GM12891 (cell line): ENCODE measurements at regions not wholly inside any gene's neighbourhood (a gene's known extent, or its start where the extent isn't known, plus 50 kb on each side); places are given as distances from the start of the nearest gene placed in this dataset.
A peak's percentile ranks its signal among the peaks of the same experiment; 100 is the strongest.

ENCODE experiments used
- DNase-seq: peaks from one replicate; pipeline ENCODE4 v3.0.0; 2011; ENCODE audit warnings: low spot score; ENCODE audit not compliant: insufficient read length
- FAIRE-seq: peaks from 2 replicates; lab custom pipeline; 2011; peaks lifted over from hg19 to GRCh38; lab: Jason Lieb, UNC
- PAX5 ChIP-seq: IDR thresholded peaks from 2 replicates; pipeline ENCODE4 v1.6.1; 2011; ENCODE audit warnings: low read length, moderate library complexity, mild to moderate bottlenecking; ENCODE audit not compliant: insufficient read depth, severe bottlenecking
- POLR2A ChIP-seq: IDR thresholded peaks from 2 replicates; pipeline ENCODE4 v1.6.1; 2011; ENCODE audit warnings: low read depth, low read length, control low read depth
- POLR2AphosphoS5 ChIP-seq: IDR thresholded peaks from 2 replicates; pipeline ENCODE4 v1.6.1; 2011; ENCODE audit warnings: low read depth, low read length, control low read depth
- POU2F2 ChIP-seq: IDR thresholded peaks from 2 replicates; pipeline ENCODE4 v1.6.1; 2011; ENCODE audit warnings: low read depth, mild to moderate bottlenecking, control low read depth, low read length, moderate library complexity
- SPI1 ChIP-seq: IDR thresholded peaks from 2 replicates; pipeline ENCODE4 v1.6.1; 2011; ENCODE audit warnings: low read depth, low read length, control low read depth
- TAF1 ChIP-seq: IDR thresholded peaks from 2 replicates; pipeline ENCODE4 v1.6.1; 2011; ENCODE audit warnings: low read depth, low read length, control low read depth

DNA sequence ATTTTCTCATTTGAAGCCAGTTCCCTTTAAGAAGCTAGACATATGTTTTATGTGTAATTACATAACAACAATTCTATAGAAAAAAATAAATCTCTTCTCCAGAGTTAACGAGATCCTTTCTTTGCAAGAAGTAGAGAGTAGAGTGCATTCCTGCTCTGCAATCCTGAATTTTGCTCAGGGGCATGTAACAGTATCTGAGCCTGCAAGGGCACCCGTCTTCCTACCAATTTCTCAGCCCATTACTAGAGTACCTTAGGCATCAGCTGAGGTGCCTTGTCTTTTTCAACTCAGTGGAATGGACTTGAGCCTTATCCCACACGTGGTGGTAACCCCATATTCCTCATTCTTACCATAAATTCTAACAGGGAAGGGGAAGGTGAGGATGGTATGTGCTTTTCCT is 205.9 kb downstream of the IKZF2 start:
- DNase-seq: no peak

DNA sequence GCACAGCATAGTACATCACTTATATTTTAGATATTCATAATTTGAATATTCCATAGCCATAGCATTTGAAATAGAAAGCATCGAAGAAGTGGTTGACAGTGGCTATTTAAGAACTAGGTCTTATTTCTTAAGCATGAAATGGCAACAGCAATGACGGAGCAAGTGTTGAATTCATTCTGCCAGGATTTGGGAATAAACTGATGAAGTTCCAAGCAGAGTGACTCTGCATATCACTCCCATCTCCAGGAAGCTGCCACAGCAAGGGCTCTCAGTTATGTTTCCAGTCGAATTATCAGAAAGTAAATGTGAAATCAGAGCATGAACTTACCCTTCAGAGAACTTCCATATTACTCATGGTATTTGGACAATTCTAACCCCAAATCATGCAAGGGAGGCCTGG is 208.1 kb downstream of the IKZF2 start:
- TF ChIP-seq POU2F2 (no peak), TAF1 (no peak)
- no peak for DNase-seq
- FAIRE-seq: no peak

More for the DNA sequence above, 205.9 kb downstream of the IKZF2 start:
- no peak for FAIRE-seq
- TF ChIP-seq POU2F2: no peak
- no peak for TF ChIP-seq POLR2A
- TF ChIP-seq POLR2AphosphoS5: no peak
- TF ChIP-seq TAF1: no peak
- TF ChIP-seq SPI1: no peak
- TF ChIP-seq PAX5: no peak

DNA sequence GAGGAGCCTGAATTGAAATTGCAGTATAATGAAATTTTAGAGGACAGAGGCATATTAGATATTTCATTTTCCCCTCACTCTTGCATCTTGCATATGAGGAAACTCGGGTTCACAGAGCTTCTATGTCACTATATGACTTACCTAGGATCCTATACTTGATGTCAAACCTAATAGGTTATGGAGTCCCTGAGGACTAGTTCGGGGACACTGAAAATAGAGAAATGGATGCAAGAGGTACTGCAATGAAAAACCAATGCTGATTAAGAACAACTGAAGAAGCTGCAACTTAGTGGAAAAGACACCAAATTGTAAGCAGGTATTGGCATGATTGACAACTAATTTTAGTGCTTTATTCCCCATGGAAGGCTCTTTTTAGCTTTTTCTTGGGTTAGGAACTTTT is 210.1 kb downstream of the IKZF2 start:
- no peak for DNase-seq
- FAIRE-seq: no peak
- no peak for TF ChIP-seq TAF1
- no peak for TF ChIP-seq POU2F2
- TF ChIP-seq PAX5: no peak
- no peak for TF ChIP-seq SPI1
- no peak for TF ChIP-seq POLR2AphosphoS5
- TF ChIP-seq POLR2A: no peak

DNA sequence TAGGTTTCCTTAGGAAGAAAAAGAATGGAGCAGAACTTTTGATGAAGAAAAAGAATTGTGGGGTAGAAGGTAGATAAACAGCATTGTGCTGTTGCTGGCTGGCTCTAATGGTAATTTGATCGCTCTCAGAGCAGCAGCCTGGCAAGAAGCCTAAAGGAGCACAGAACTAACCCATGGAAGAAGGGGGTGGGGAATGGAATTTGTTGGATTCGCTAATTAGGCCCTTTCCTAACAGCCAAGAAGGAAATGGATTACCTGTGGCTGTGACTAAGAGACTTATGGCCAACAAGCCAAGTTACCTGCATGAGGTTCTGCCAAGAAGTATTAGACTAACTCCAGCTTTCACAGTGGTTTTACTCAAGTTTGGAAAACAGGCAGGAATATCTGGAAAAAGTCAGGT is 210.6 kb downstream of the IKZF2 start:
- FAIRE-seq (no peak), DNase-seq (no peak)
- no peak for TF ChIP-seq POLR2AphosphoS5
- no peak for TF ChIP-seq POLR2A
- no peak for TF ChIP-seq TAF1
- no peak for TF ChIP-seq PAX5
- TF ChIP-seq POU2F2: no peak
- no peak for TF ChIP-seq SPI1

DNA sequence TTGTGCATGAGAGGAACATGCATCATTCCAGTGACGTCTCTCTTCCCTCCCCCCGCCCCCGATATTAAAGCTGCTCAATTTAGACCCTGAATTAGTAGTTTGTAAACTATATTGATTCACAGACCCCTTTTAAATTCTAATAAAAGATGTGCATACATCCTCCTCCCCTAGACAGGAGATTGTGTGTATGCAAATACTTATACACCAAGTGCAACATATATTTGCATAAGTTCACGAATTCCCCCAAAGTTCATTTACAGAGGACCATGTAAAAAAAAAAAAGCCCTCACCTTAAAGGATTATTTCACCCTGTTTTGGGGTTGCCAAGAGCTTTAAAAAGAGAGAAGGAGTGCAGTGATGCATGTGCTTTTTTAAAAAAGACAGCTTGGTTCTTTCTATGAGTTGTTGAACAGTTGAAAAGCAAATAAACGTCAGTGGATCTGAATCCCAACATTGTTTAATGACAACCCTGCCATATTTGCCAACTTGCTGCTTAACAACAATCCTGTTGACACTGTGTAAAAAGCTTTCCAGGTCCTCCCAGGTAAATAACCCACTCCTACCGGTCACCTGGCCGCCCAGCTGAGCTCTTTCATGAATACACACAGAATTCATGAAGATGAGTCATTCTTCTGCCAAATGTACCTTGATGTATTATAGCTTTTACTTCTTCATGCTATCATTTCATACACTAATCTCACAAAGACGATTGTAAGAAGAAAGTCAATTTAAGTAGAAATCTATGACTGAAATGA is 211.5 kb downstream of the IKZF2 start:
- DNase-seq (no peak), FAIRE-seq (no peak)
- TF ChIP-seq TAF1 (no peak), SPI1 (no peak)

DNA sequence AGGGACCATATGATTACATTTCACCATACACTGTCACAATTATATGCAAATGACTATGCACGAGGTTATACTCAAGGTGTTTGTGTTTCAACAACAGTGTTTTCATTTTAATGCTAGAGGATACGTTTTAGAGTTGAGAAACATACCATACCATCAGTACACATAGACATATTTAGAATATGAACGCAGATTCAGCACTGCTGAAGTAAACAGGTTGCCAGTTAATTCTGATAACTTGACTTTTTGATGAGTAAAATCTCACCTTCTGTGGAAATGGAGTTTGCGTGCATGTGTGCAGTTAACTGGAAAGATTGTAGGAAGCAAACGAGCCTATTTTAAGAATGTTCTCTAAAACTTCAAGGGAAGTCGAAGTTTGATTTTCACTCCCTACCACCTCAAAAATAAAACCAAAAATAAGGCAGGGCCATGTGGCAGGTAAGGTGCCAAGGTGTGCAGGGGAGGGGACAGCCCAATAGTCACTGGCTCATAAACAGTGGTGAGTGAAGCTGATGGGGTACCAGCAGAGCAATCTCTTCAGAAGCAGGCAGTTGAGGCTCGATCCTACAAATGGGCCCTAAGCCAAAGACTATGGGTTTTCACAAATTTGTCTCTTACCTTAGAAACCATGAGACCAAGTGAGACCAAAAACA is 213.1 kb downstream of the IKZF2 start:
- DNase-seq (no peak), FAIRE-seq (no peak)
- TF ChIP-seq POLR2AphosphoS5: no peak
- no peak for TF ChIP-seq PAX5
- no peak for TF ChIP-seq SPI1
- TF ChIP-seq TAF1: no peak
- no peak for TF ChIP-seq POU2F2

DNA sequence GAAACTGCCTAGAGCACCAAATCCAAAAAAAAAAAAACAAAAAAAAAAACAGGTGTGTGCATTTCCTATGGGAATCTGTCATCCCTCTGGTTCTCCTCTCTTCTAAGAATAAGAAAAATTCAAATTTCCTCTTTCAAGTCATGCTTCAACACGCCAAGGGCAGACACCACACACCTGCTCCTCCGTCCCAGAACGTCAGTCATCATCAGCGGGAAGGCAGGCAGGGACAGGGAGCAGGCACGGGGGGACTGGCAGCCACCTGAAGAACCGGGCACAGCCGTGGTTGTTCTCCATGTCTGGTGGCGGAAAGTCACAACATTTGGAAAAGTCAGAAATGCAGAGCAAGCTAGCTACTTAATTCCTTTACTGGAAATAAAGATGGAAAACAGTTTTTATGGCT is 214.8 kb downstream of the IKZF2 start:
- no peak for FAIRE-seq
- DNase-seq: no peak
- TF ChIP-seq SPI1 (no peak), PAX5 (no peak), TAF1 (no peak), POLR2A (no peak), POLR2AphosphoS5 (no peak), POU2F2 (no peak)

DNA sequence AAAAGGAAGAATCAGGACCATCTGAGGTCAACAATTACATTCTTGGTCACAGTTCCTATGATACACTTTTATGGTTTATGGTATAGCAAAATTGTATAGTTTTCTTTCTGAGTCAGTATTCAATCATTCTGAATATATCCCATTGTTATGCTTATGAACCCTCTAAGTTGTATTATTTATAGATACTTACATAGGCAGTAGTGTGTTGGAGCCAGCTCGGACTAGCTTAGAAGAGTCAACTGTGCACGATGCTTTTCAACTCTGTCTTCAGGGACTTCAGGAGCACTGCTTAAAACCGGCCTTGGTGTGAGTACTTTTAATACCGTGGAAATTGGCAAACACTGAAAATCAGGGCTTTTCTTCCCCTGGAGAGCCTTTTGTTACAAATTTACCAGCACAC is 215.7 kb downstream of the IKZF2 start:
- no peak for TF ChIP-seq POLR2A
- no peak for TF ChIP-seq POLR2AphosphoS5
- TF ChIP-seq PAX5: no peak
- TF ChIP-seq POU2F2: no peak
- no peak for TF ChIP-seq SPI1
- no peak for TF ChIP-seq TAF1
- FAIRE-seq: no peak
- no peak for DNase-seq

DNA sequence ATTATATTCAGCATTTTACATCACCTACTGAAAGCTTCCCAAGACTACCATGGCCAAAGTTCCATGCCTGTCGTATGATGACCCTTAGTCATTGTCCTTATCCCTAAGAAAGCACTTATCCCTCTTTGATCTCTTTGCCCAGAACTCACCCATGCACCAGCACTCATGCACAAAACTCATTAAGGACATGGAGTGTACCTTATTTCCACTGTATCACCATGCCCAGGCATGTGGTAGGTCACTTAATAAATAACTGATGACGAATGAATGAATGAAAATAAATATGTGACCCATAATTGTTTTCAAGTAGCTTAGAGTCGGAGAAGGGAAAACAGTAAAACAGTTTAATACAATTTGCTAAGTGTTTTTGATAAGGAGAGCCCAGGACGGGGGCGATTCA is 220.1 kb downstream of the IKZF2 start:
- DNase-seq (no peak), FAIRE-seq (no peak)
- TF ChIP-seq POLR2AphosphoS5 (no peak), SPI1 (no peak), POU2F2 (no peak), TAF1 (no peak)

DNA sequence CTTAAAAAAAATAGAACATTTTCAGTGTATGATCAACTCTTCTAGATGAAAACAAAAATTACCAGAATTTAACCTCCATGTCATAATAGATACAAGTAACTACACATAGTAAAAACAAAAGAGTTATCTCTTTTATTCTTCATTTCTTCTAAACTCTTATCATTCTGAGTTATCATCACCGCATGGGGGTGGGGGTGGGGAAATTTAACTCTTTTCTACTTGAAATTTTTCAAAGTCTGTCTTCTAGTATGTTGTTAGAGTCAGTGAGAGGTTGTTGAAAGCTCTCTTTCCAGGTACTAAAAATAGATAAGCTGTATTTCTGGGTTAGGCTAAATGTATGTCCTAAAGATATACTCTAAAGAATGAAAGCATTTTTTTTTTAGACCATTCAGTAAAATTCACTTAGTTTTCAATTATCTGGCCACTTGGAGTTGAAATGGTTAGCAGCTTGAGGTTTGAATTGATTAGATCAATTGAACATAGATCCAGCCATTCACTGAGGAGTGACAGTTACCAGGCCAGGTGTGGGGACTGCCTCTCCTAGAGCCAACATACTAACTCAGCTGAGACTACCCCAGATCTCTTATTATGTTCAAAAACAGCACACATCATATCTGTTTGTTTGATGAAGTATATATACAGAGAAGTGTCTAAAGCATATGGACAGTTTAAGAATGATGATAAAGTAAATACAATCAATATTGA is 220.7 kb downstream of the IKZF2 start:
- DNase-seq (no peak), FAIRE-seq (peak; percentile 47)
- TF ChIP-seq POLR2AphosphoS5: no peak
- no peak for TF ChIP-seq POU2F2
- TF ChIP-seq SPI1: no peak
- no peak for TF ChIP-seq TAF1
- no peak for TF ChIP-seq PAX5
- no peak for TF ChIP-seq POLR2A
